IMR-90 (cell line): ENCODE measurements at regions not wholly inside any gene's neighbourhood (a gene's known extent, or its start where the extent isn't known, plus 50 kb on each side); places are given as distances from the start of the nearest gene placed in this dataset.
A peak's percentile ranks its signal among the peaks of the same experiment; 100 is the strongest.

ENCODE experiments used
- ATAC-seq: fragments of 200-7000 bp; cut with Tn5 transposase; 2 replicates; pipeline ENCODE4 v1.9.1; 2020; ENCODE audit warnings: low read depth, mild to moderate bottlenecking, moderate library complexity
- BruUV-seq: library from RNA; stranded (reverse); fragments of 400-500 nt; replicated peaks from 2 replicates; lab custom pipeline; 2021; lab: Mats Ljungman, UMichigan
- CTCF ChIA-PET: fragments of 300-600 bp; formaldehyde crosslinking; extraction: SDS; loops from one replicate; lab custom pipeline; 2021; ENCODE audit warnings: antibody characterized with exemption; lab: Yijun Ruan, JAX
- POLR2A ChIA-PET: fragments of 300-600 bp; sonication (Branson Sonifier 250); formaldehyde crosslinking; loops from one replicate; lab custom pipeline; 2022; ENCODE audit warnings: antibody characterized with exemption; ENCODE audit not compliant: unreplicated experiment; lab: Charles Lee
- DNase-seq: peaks from one replicate; pipeline ENCODE4 v3.0.0; 2013
- H2AFZ ChIP-seq: replicated peaks from 2 replicates; pipeline ENCODE3; 2013; ENCODE audit warnings: low read length, mild to moderate bottlenecking; ENCODE audit not compliant: poor library complexity
- H2AK5ac ChIP-seq: 2 replicates; pipeline ENCODE4 v1.6.1; 2013; ENCODE audit warnings: low read depth, low read length, inconsistent platforms
- H2AK9ac ChIP-seq: replicated peaks from 2 replicates; pipeline ENCODE3; 2013; ENCODE audit warnings: mild to moderate bottlenecking, low read depth, low read length, moderate library complexity; ENCODE audit not compliant: poor library complexity
- H2BK120ac ChIP-seq: 2 replicates; pipeline ENCODE4 v1.6.1; 2013; ENCODE audit warnings: low read depth, low read length, inconsistent platforms
- H2BK15ac ChIP-seq: 3 replicates; pipeline ENCODE4 v1.6.1; 2013; ENCODE audit warnings: low read depth, low read length, inconsistent platforms
- H2BK20ac ChIP-seq: 2 replicates; pipeline ENCODE4 v1.6.1; 2013; ENCODE audit warnings: low read depth, mild to moderate bottlenecking, inconsistent platforms, low read length, moderate library complexity
- H2BK5ac ChIP-seq: 2 replicates; pipeline ENCODE4 v1.6.1; 2013; ENCODE audit warnings: mild to moderate bottlenecking, low read depth, low read length, inconsistent platforms; ENCODE audit not compliant: poor library complexity, severe bottlenecking
- H3K14ac ChIP-seq: replicated peaks from 2 replicates; pipeline ENCODE4 v1.6.1; 2013; ENCODE audit warnings: low read depth, low read length, inconsistent platforms
- H3K18ac ChIP-seq: 2 replicates; pipeline ENCODE4 v1.6.1; 2013; ENCODE audit warnings: low read depth, low read length, control low read depth
- H3K23ac ChIP-seq: 2 replicates; pipeline ENCODE4 v1.6.1; 2013; ENCODE audit warnings: low read depth, low read length, inconsistent platforms
- H3K27ac ChIP-seq: 2 replicates; pipeline ENCODE4 v1.5.1; 2013; ENCODE audit warnings: mild to moderate bottlenecking, control low read depth, low read length; ENCODE audit not compliant: insufficient read depth
- H3K27me3 ChIP-seq: 2 replicates; pipeline ENCODE4 v1.6.1; 2013; ENCODE audit warnings: low read length; ENCODE audit not compliant: control insufficient read depth, insufficient read depth
- H3K36me3 ChIP-seq: 2 replicates; pipeline ENCODE4 v1.6.1; 2013; ENCODE audit warnings: low read length, mixed read lengths; ENCODE audit not compliant: control insufficient read depth, insufficient read depth
- H3K4ac ChIP-seq: 2 replicates; pipeline ENCODE4 v1.6.1; 2013; ENCODE audit warnings: low read depth, low read length, inconsistent platforms
- H3K4me1 ChIP-seq: 2 replicates; pipeline ENCODE4 v1.6.1; 2013; ENCODE audit warnings: low read length, mixed read lengths; ENCODE audit not compliant: control insufficient read depth, insufficient read depth
- H3K4me2 ChIP-seq: 2 replicates; pipeline ENCODE4 v1.6.1; 2013; ENCODE audit warnings: low read depth, mild to moderate bottlenecking, control low read depth, low read length, moderate library complexity
- H3K4me3 ChIP-seq: 2 replicates; pipeline ENCODE4 v1.5.1; 2013; ENCODE audit warnings: low read depth, mild to moderate bottlenecking, control low read depth, low read length, moderate library complexity; ENCODE audit not compliant: insufficient read depth
- H3K56ac ChIP-seq: 2 replicates; pipeline ENCODE4 v1.6.1; 2013; ENCODE audit warnings: low read length, inconsistent platforms; ENCODE audit not compliant: insufficient read depth; ENCODE audit errors: extremely low read depth
- H3K79me1 ChIP-seq, 2 experiments: 2 replicates each; pipeline ENCODE4 v1.6.1; 2013; ENCODE audit warnings: low read length in 2 of 2, inconsistent platforms in 1 of 2, low read depth in 1 of 2
- H3K9ac ChIP-seq: 2 replicates; pipeline ENCODE4 v1.6.1; 2013; ENCODE audit warnings: low read depth, low read length, control low read depth
- H3K9me1 ChIP-seq: 2 replicates; pipeline ENCODE4 v1.6.1; 2013; ENCODE audit warnings: low read length, inconsistent platforms; ENCODE audit not compliant: insufficient read depth
- H3K9me3 ChIP-seq: 2 replicates; pipeline ENCODE4 v1.6.1; 2013; ENCODE audit warnings: low read length; ENCODE audit not compliant: control insufficient read depth, insufficient read depth
- H4K20me1 ChIP-seq: 2 replicates; pipeline ENCODE4 v1.6.1; 2013; ENCODE audit warnings: low read length, inconsistent platforms; ENCODE audit not compliant: insufficient read depth
- H4K5ac ChIP-seq: 2 replicates; pipeline ENCODE4 v1.6.1; 2013; ENCODE audit warnings: mild to moderate bottlenecking, low read depth, low read length, control low read depth
- H4K8ac ChIP-seq, 2 experiments: 2 replicates each; pipeline ENCODE4 v1.6.1; 2013; ENCODE audit warnings: low read depth in 2 of 2, low read length in 2 of 2, control low read depth in 1 of 2, inconsistent platforms in 1 of 2
- H4K91ac ChIP-seq: 2 replicates; pipeline ENCODE4 v1.6.1; 2013; ENCODE audit warnings: low read depth, low read length, inconsistent platforms; ENCODE audit not compliant: insufficient read depth
- BHLHE40 ChIP-seq: fragments of 150-350 bp; IDR thresholded peaks from 2 replicates; pipeline ENCODE4 v1.6.1; 2016; ENCODE audit warnings: mild to moderate bottlenecking, low read depth, low read length
- CEBPB ChIP-seq: IDR thresholded peaks from 2 replicates; pipeline ENCODE4 v1.6.1; 2012; ENCODE audit warnings: low read depth, low read length, improper control_type of control experiment
- CHD1 ChIP-seq: IDR thresholded peaks from 2 replicates; pipeline ENCODE4 v1.6.1; 2012; ENCODE audit warnings: low read depth, low read length, improper control_type of control experiment
- CTCF ChIP-seq: conservative IDR thresholded peaks from 2 replicates; pipeline ENCODE4 v1.5.1; 2012; ENCODE audit warnings: mild to moderate bottlenecking, low read depth, low read length, improper control_type of control experiment
- FOS ChIP-seq: fragments of 150-350 bp; IDR thresholded peaks from 2 replicates; pipeline ENCODE4 v1.6.1; 2016; ENCODE audit warnings: low read depth, low read length
- MAFK ChIP-seq: IDR thresholded peaks from 2 replicates; pipeline ENCODE4 v1.6.1; 2012; ENCODE audit warnings: low read depth, low read length, improper control_type of control experiment
- MAZ ChIP-seq: IDR thresholded peaks from 2 replicates; pipeline ENCODE4 v1.6.1; 2012; ENCODE audit warnings: low read depth, mild to moderate bottlenecking, low read length, improper control_type of control experiment, moderate library complexity, borderline replicate concordance
- MXI1 ChIP-seq: IDR thresholded peaks from 2 replicates; pipeline ENCODE4 v1.6.1; 2012; ENCODE audit warnings: low read depth, mild to moderate bottlenecking, low read length, moderate library complexity, borderline replicate concordance
- NFE2L2 ChIP-seq: fragments of 150-350 bp; IDR thresholded peaks from 2 replicates; pipeline ENCODE4 v1.6.1; 2016; ENCODE audit warnings: low read depth, mild to moderate bottlenecking, low read length
- POLR2A ChIP-seq: IDR thresholded peaks from 2 replicates; pipeline ENCODE4 v1.6.1; 2012; ENCODE audit warnings: mild to moderate bottlenecking, low read depth, low read length
- RAD21 ChIP-seq: IDR thresholded peaks from 2 replicates; pipeline ENCODE4 v1.6.1; 2012; ENCODE audit warnings: low read length, improper control_type of control experiment
- RCOR1 ChIP-seq: IDR thresholded peaks from 2 replicates; pipeline ENCODE4 v1.6.1; 2012; ENCODE audit warnings: mild to moderate bottlenecking, low read length, improper control_type of control experiment; ENCODE audit not compliant: insufficient replicate concordance
- RFX5 ChIP-seq: IDR thresholded peaks from 2 replicates; pipeline ENCODE4 v1.8.0; 2012; ENCODE audit warnings: low read depth, mild to moderate bottlenecking, low read length, moderate library complexity
- SMC3 ChIP-seq: fragments of 150-350 bp; IDR thresholded peaks from 2 replicates; pipeline ENCODE4 v1.6.1; 2016; ENCODE audit warnings: low read depth, mild to moderate bottlenecking, antibody characterized with exemption, low read length, moderate library complexity
- WGBS, 2 experiments: methylation state at CpG; one replicate each; pipeline versions ENCODE4 v1.1.5 to v1.1.7; 2013; ENCODE audit warnings: missing lambda C conversion rate in 2 of 2; ENCODE audit not compliant: insufficient read length in 1 of 2; ENCODE audit errors: extremely low coverage in 2 of 2; 5-methylcytosine and 5-hydroxymethylcytosine counted together
- dilution Hi-C: fragments of 300-500 bp; cut with HindIII; formaldehyde crosslinking; loops from one replicate; pipeline ENCODE4 v1.14.3; 2018; ENCODE audit warnings: low sequenced_read_pairs; ENCODE audit not compliant: unreplicated experiment
- in situ Hi-C: fragments of 300-500 bp; cut with MboI; formaldehyde crosslinking; loops from 3 replicates; pipeline ENCODE4 v1.14.3; 2019; ENCODE audit warnings: low sequenced_read_pairs, inconsistent platforms, mixed read lengths
- intact Hi-C: fragments of 100-400 bp; cut with micrococcal nuclease; formaldehyde crosslinking; loops from 2 replicates; pipeline ENCODE4 v1.10.0; 2022
- TF ChIP-seq, protein P1 (sequence below): fragments of 150-350 bp; IDR thresholded peaks from 2 replicates; pipeline ENCODE4 v1.6.1; 2017; ENCODE audit warnings: mild to moderate bottlenecking, antibody characterized with exemption, low read length, low read depth

DNA sequence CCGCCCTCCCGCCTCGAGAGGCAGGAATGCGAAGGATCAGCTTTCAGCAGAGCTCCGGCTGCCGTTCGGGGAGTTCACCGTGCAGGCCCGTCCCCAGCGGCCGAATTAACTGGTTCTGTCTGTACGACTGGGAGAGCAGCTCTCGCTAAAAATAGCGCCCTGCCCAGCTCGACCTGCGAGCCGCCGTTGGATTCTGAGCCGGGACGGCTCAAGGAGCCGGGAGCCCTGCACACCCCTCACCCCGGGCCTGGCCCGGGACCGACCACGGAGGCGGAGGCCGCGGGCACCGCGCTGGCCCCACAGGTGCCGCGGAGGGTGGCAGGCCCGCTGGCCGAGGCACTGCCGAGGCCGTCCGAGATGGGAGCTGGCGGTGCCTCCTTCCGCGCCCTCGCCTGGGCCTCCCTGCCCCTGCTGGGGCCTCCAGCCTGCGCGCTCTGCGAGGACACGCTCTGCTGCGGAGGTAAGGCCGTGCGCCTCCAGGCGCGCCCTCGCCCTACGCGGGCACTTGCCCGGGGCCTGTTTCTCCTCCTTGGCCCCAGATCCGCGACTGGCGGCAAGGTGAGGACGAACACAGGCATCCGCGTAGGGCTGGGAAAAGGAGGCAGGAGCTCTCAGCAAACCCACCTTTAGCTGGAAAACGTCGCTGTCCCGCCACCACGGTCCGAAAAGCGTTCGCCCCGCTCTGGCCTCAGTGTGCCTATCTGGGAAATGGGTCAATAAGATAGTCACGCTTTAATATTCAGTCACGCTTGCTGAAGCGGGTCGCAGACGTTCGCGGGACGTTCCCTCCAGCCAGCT lies 53.1 kb upstream of the DAB2IP start:
- 16% methylated on average over 58 of the region's 76 CpGs; no CpG with 5 or more reads in 1 of the 2 experiments for WGBS, 2 experiments
- H2AFZ ChIP-seq: peak overlapping the region; percentile 83
- peak; percentile 81 for ATAC-seq
- H3K14ac ChIP-seq: peak overlapping the region; percentile 39; the same call in 1 of the 2 replicates
- H3K36me3 ChIP-seq: no peaks in the 10 kb centered on the region
- BruUV-seq: no TSS peak
- H2BK120ac ChIP-seq: peak overlapping the region; percentile 73
- peaks cover 3% of the 10 kb centered on the region; the same call in 1 of the 2 replicates for H3K27me3 ChIP-seq
- H3K23ac ChIP-seq: peak overlapping the region; percentile 66; the same call in 1 of the 2 replicates
- in situ Hi-C loops (no loop called here), dilution Hi-C loops (no loop called here), intact Hi-C loops (loop anchor here (2.0 kb wide), 1 partner anchor 42 kb away; no protein-coding TSS in a partner anchor)
- H3K9me1 ChIP-seq: peaks cover 3% of the 10 kb centered on the region; the same call in 1 of the 2 replicates
- H4K8ac ChIP-seq: peak overlapping the region; percentile 78 to 81; a peak in 2 of 4 replicates
- peak; percentile 86 for DNase-seq
- H3K4ac ChIP-seq: peak overlapping the region; percentile 54
- peaks cover 4 to 11% of the 10 kb centered on the region in 2 experiments; a peak in 3 of 4 replicates for H3K79me1 ChIP-seq
- peak overlapping the region; percentile 16 for H3K4me3 ChIP-seq
- no peak overlapping the region for H4K5ac ChIP-seq
- CTCF ChIA-PET: interaction anchor here (1.0 to 2.6 kb wide), 3 partner anchors 11 to 41 kb away, joined by 3 to 9 read pairs (median 4); no protein-coding TSS in a partner anchor
- H4K20me1 ChIP-seq: peaks cover 17% of the 10 kb centered on the region; the same call in 1 of the 2 replicates
- peak overlapping the region; percentile 54 for H4K91ac ChIP-seq
- no peak overlapping the region for H3K56ac ChIP-seq
- peak overlapping the region; percentile 67; the same call in 2 of the 3 replicates for H2BK15ac ChIP-seq
- H3K4me1 ChIP-seq: peaks cover 23% of the 10 kb centered on the region
- H3K27ac ChIP-seq: peak overlapping the region; percentile 28
- peak overlapping the region; percentile 58 for H2AK5ac ChIP-seq
- peak overlapping the region; percentile 8 for H2AK9ac ChIP-seq
- POLR2A ChIA-PET: no interaction called here
- no peaks in the 10 kb centered on the region for H3K9me3 ChIP-seq
- H2BK5ac ChIP-seq: peak overlapping the region; percentile 56
- H3K9ac ChIP-seq: peak overlapping the region; percentile 7; the same call in 1 of the 2 replicates
- peak overlapping the region; percentile 11 for H3K4me2 ChIP-seq
- H2BK20ac ChIP-seq: no peak overlapping the region
- H3K18ac ChIP-seq: no peak overlapping the region
- peak; percentile 33 for TF ChIP-seq RCOR1
- no peak for TF ChIP-seq NFE2L2
- TF ChIP-seq RFX5: no peak
- no peak for TF ChIP-seq MAFK
- no peak for TF ChIP-seq BHLHE40
- TF ChIP-seq MXI1: no peak
- TF ChIP-seq CHD1: no peak
- TF ChIP-seq, protein P1, sequence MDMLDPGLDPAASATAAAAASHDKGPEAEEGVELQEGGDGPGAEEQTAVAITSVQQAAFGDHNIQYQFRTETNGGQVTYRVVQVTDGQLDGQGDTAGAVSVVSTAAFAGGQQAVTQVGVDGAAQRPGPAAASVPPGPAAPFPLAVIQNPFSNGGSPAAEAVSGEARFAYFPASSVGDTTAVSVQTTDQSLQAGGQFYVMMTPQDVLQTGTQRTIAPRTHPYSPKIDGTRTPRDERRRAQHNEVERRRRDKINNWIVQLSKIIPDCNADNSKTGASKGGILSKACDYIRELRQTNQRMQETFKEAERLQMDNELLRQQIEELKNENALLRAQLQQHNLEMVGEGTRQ: no peak
- TF ChIP-seq FOS: no peak
- peak; percentile 56 for TF ChIP-seq CTCF
- no peak for TF ChIP-seq POLR2A
- TF ChIP-seq CEBPB: no peak
- peak; percentile 41; the same call in 1 of the 2 replicates for TF ChIP-seq MAZ
- TF ChIP-seq RAD21: peak; percentile 41; the same call in 1 of the 2 replicates
- TF ChIP-seq SMC3: no peak
